ENCODE measurements at regions not wholly inside any gene's neighbourhood (a gene's known extent, or its start where the extent isn't known, plus 50 kb on each side); places are given as distances from the start of the nearest gene placed in this dataset.

GRCh38 chr5:67808340-67808739, 407.2 kb upstream of the PIK3R1 start:
- intact Hi-C loops (cut with DNase I; ENCODE audit: low total_unique reads): no loop called here
- TF ChIP-seq POLR2A (IDR thresholded peaks at IDR 0.05) (no peak), CTCF (IDR thresholded peaks at IDR 0.05) (no peak)
- no peak overlapping the region for H3K27ac ChIP-seq
- DNase-seq: no peak
- no peak overlapping the region for H3K4me3 ChIP-seq
- H3K27me3 ChIP-seq: no peaks in the 10 kb centered on the region
- H3K36me3 ChIP-seq: no peaks in the 10 kb centered on the region
- H3K9me3 ChIP-seq: no peaks in the 10 kb centered on the region
- no peaks in the 10 kb centered on the region for H3K4me1 ChIP-seq

- no peaks in the 10 kb centered on the region for H3K27me3 ChIP-seq
- intact Hi-C loops (cut with DNase I; ENCODE audit: low total_unique reads): no loop called here
- H3K9me3 ChIP-seq: no peaks in the 10 kb centered on the region
- H3K36me3 ChIP-seq: no peaks in the 10 kb centered on the region
- TF ChIP-seq POLR2A (IDR thresholded peaks at IDR 0.05) (no peak), CTCF (IDR thresholded peaks at IDR 0.05) (no peak)
- no peak overlapping the region for H3K4me3 ChIP-seq
- no peak overlapping the region for H3K27ac ChIP-seq
- DNase-seq: no peak
- no peaks in the 10 kb centered on the region for H3K4me1 ChIP-seq
Observed at GRCh38 chr5:67807439-67807888, 408.1 kb upstream of the PIK3R1 start.

GRCh38 chr5:67806654-67807438, 408.7 kb upstream of the PIK3R1 start:
- H3K27me3 ChIP-seq: no peaks in the 10 kb centered on the region
- no peaks in the 10 kb centered on the region for H3K4me1 ChIP-seq
- no peaks in the 10 kb centered on the region for H3K36me3 ChIP-seq
- no peak for DNase-seq
- intact Hi-C loops (cut with DNase I; ENCODE audit: low total_unique reads): no loop called here
- no peaks in the 10 kb centered on the region for H3K9me3 ChIP-seq
- no peak overlapping the region for H3K4me3 ChIP-seq
- no peak for TF ChIP-seq POLR2A (IDR thresholded peaks at IDR 0.05)
- TF ChIP-seq CTCF (IDR thresholded peaks at IDR 0.05): no peak
- H3K27ac ChIP-seq: no peak overlapping the region

GRCh38 chr5:67805666-67806348, 409.7 kb upstream of the PIK3R1 start:
- Histone ChIP-seq H3K27me3 (no peaks in the 10 kb centered on the region), H3K27ac (no peak overlapping the region), H3K36me3 (no peaks in the 10 kb centered on the region), H3K9me3 (no peaks in the 10 kb centered on the region), H3K4me1 (no peaks in the 10 kb centered on the region), H3K4me3 (no peak overlapping the region)
- TF ChIP-seq POLR2A (IDR thresholded peaks at IDR 0.05) (no peak), CTCF (IDR thresholded peaks at IDR 0.05) (no peak)
- intact Hi-C loops (cut with DNase I; ENCODE audit: low total_unique reads): no loop called here
- DNase-seq: no peak

GRCh38 chr5:67802766-67803165, 412.8 kb upstream of the PIK3R1 start:
- TF ChIP-seq CTCF (IDR thresholded peaks at IDR 0.05): no peak
- TF ChIP-seq POLR2A (IDR thresholded peaks at IDR 0.05): no peak
- no peak for DNase-seq
- H3K4me3 ChIP-seq: no peak overlapping the region
- no peaks in the 10 kb centered on the region for H3K27me3 ChIP-seq
- H3K36me3 ChIP-seq: no peaks in the 10 kb centered on the region
- no peaks in the 10 kb centered on the region for H3K4me1 ChIP-seq
- no peak overlapping the region for H3K27ac ChIP-seq
- intact Hi-C loops (cut with DNase I; ENCODE audit: low total_unique reads): no loop called here
- H3K9me3 ChIP-seq: no peaks in the 10 kb centered on the region

All from uterus (tissue), 3 donors.